ENCODE measurements at regions not wholly inside any gene's neighbourhood (a gene's known extent, or its start where the extent isn't known, plus 50 kb on each side); places are given as distances from the start of the nearest gene placed in this dataset.

DNA sequence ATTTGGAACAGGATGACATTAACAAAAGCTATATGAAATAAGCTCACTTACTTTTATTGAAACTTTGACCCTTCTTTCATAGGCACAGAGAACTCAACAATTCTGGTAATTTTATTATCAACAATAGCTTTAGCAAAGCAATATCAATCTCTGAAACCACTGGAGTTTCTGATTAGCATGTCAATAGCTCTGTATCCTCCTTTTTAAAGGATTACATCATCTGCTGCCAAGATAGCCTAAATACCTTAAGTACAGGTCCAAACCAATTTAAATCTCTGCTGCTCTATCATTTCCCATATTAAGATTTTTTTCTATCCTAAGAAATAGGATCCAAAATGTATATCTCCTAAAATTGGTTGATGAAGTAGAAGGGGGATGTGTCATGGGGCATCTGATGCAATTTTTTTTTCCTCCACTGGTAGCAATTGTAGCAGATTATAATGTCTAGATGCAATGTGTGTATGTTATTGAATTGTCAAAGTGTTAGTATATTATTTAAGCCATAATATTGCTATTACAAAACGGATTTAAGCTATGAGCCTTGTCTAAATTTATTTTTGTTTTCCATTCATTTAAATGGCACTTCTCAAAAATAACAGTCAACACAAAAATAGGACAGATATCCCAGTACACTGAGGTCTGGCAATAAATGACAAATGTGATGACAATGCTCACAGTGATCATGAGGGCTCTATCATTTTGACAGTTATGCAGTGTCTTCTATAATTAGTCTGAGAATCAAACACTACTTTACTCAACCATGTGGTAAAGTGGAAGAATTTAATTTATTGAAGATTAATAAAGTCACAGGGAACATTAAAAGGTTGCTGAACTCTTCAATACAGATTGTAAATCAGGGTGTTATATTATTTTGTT, 328.4 kb downstream of the CDH7 start:
- TF ChIP-seq, protein P1, sequence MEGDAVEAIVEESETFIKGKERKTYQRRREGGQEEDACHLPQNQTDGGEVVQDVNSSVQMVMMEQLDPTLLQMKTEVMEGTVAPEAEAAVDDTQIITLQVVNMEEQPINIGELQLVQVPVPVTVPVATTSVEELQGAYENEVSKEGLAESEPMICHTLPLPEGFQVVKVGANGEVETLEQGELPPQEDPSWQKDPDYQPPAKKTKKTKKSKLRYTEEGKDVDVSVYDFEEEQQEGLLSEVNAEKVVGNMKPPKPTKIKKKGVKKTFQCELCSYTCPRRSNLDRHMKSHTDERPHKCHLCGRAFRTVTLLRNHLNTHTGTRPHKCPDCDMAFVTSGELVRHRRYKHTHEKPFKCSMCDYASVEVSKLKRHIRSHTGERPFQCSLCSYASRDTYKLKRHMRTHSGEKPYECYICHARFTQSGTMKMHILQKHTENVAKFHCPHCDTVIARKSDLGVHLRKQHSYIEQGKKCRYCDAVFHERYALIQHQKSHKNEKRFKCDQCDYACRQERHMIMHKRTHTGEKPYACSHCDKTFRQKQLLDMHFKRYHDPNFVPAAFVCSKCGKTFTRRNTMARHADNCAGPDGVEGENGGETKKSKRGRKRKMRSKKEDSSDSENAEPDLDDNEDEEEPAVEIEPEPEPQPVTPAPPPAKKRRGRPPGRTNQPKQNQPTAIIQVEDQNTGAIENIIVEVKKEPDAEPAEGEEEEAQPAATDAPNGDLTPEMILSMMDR (IDR thresholded peaks at IDR 0.05): no peak
- no peak for TF ChIP-seq POLR2AphosphoS5 (IDR thresholded peaks at IDR 0.05)

Measured in breast epithelium (tissue), 3 donors.